ENCODE measurements at regions not wholly inside any gene's neighbourhood (a gene's known extent, or its start where the extent isn't known, plus 50 kb on each side); places are given as distances from the start of the nearest gene placed in this dataset.

- Mint-ChIP-seq H3K27me3 (ENCODE audit: low read depth) (peaks cover 13% of the 10 kb centered on the region), H3K4me1 (peaks cover 14% of the 10 kb centered on the region), H3K9me3 (no peaks in the 10 kb centered on the region), H3K36me3 (ENCODE audit: low read depth) (no peaks in the 10 kb centered on the region), H3K4me3 (no peak overlapping the region), H3K27ac (ENCODE audit: unreplicated experiment) (no peak overlapping the region)
- DNase-seq (ENCODE audit: low read depth, low spot score) = no peak
- TF ChIP-seq, protein P1, sequence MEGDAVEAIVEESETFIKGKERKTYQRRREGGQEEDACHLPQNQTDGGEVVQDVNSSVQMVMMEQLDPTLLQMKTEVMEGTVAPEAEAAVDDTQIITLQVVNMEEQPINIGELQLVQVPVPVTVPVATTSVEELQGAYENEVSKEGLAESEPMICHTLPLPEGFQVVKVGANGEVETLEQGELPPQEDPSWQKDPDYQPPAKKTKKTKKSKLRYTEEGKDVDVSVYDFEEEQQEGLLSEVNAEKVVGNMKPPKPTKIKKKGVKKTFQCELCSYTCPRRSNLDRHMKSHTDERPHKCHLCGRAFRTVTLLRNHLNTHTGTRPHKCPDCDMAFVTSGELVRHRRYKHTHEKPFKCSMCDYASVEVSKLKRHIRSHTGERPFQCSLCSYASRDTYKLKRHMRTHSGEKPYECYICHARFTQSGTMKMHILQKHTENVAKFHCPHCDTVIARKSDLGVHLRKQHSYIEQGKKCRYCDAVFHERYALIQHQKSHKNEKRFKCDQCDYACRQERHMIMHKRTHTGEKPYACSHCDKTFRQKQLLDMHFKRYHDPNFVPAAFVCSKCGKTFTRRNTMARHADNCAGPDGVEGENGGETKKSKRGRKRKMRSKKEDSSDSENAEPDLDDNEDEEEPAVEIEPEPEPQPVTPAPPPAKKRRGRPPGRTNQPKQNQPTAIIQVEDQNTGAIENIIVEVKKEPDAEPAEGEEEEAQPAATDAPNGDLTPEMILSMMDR (conservative IDR thresholded peaks at IDR 0.05) = no peak
Measured at GRCh38 chr21:43273016-43273707, 104.4 kb downstream of the CRYAA start.

DNA sequence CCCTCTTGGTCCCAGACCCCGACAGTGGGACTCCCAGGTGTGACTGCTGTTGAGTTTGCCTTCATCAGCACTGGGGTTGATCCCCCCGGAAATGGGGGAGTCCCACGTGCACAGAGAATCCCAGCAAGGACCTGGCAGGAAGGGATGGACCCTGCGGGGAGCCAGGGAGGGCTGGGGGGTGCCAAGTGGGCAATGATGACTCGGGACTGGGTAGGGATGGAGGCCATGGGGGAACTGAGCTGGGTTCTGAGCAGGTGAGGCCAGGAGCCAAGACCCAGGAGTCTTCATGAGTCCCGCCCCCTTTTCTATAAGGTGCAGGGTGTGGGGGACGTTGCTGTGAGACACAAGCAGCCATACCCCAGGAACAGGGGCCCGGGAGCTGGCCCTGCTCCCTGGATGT lies 103.8 kb downstream of the CRYAA start:
- Mint-ChIP-seq H3K4me3 (no peak overlapping the region), H3K4me1 (peaks cover 9% of the 10 kb centered on the region), H3K27me3 (ENCODE audit: low read depth) (peaks cover 7% of the 10 kb centered on the region), H3K9me3 (no peaks in the 10 kb centered on the region), H3K36me3 (ENCODE audit: low read depth) (no peaks in the 10 kb centered on the region), H3K27ac (ENCODE audit: unreplicated experiment) (no peak overlapping the region)
- no peak for DNase-seq (ENCODE audit: low read depth, low spot score)
- TF ChIP-seq, protein P1 (conservative IDR thresholded peaks at IDR 0.05) = no peak

GRCh38 chr21:43271452-43272020 lies 102.7 kb downstream of the CRYAA start:
- TF ChIP-seq, protein P1 (conservative IDR thresholded peaks at IDR 0.05) = no peak
- H3K4me3 Mint-ChIP-seq = no peak overlapping the region
- peaks cover 3% of the 10 kb centered on the region for H3K27me3 Mint-ChIP-seq (ENCODE audit: low read depth)
- DNase-seq (ENCODE audit: low read depth, low spot score) = no peak
- no peaks in the 10 kb centered on the region for H3K9me3 Mint-ChIP-seq
- no peaks in the 10 kb centered on the region for H3K36me3 Mint-ChIP-seq (ENCODE audit: low read depth)
- peaks cover 9% of the 10 kb centered on the region for H3K4me1 Mint-ChIP-seq
- no peak overlapping the region for H3K27ac Mint-ChIP-seq (ENCODE audit: unreplicated experiment)

GRCh38 chr21:43270800-43271301 lies 102.0 kb downstream of the CRYAA start:
- Mint-ChIP-seq H3K36me3 (ENCODE audit: low read depth) (no peaks in the 10 kb centered on the region), H3K27ac (ENCODE audit: unreplicated experiment) (no peak overlapping the region), H3K4me3 (no peak overlapping the region), H3K4me1 (peaks cover 9% of the 10 kb centered on the region), H3K27me3 (ENCODE audit: low read depth) (no peaks in the 10 kb centered on the region), H3K9me3 (no peaks in the 10 kb centered on the region)
- DNase-seq (ENCODE audit: low read depth, low spot score) = no peak
- TF ChIP-seq, protein P1 (conservative IDR thresholded peaks at IDR 0.05) = no peak

DNA sequence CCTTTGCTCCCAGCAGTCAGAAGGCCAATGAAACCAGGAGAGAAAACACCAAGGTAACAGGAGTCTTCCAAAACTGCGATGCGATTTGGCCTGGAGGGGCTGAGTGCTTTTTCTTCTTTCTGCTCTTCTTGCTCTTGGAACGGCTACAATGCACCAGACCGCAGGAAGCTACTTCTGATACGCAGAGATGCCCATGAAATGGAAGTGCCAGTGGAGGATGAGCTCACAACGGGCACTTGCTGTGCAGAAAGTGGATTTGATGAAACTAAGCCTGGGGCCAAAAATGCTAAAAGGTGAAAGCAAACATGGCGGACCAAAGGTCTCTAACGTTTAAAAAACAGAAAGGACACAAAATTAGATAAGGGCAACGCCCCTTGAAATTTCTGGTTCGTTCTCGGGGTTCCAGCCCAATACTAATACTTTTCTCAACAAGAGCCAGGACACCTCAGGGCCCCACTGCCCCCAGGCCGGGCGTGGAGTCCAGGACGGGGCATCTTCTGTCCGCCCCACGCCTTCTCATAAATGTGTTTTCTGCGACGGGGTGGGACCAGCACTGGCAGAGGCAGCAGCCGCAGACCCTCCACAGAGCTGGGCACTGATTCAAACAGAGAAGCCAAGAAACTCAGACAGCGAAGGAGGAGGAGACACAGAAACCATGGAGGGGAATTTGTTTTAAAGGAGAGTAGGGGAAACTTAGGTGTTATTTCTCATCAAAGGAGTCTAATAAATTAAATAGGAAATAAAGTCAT lies 101.3 kb downstream of the CRYAA start:
- H3K27ac Mint-ChIP-seq (ENCODE audit: unreplicated experiment) = no peak overlapping the region
- peaks cover 9% of the 10 kb centered on the region for H3K4me1 Mint-ChIP-seq
- no peaks in the 10 kb centered on the region for H3K9me3 Mint-ChIP-seq
- H3K27me3 Mint-ChIP-seq (ENCODE audit: low read depth) = no peaks in the 10 kb centered on the region
- no peaks in the 10 kb centered on the region for H3K36me3 Mint-ChIP-seq (ENCODE audit: low read depth)
- TF ChIP-seq, protein P1 (conservative IDR thresholded peaks at IDR 0.05) = no peak
- H3K4me3 Mint-ChIP-seq = no peak overlapping the region
- DNase-seq (ENCODE audit: low read depth, low spot score) = no peak

Data from neural crest cell (in vitro differentiated cells).